ENCODE measurements at regions not wholly inside any gene's neighbourhood (a gene's known extent, or its start where the extent isn't known, plus 50 kb on each side); places are given as distances from the start of the nearest gene placed in this dataset.

- no peak for TF ChIP-seq POLR2A (IDR thresholded peaks at IDR 0.05)
- TF ChIP-seq, protein P1, sequence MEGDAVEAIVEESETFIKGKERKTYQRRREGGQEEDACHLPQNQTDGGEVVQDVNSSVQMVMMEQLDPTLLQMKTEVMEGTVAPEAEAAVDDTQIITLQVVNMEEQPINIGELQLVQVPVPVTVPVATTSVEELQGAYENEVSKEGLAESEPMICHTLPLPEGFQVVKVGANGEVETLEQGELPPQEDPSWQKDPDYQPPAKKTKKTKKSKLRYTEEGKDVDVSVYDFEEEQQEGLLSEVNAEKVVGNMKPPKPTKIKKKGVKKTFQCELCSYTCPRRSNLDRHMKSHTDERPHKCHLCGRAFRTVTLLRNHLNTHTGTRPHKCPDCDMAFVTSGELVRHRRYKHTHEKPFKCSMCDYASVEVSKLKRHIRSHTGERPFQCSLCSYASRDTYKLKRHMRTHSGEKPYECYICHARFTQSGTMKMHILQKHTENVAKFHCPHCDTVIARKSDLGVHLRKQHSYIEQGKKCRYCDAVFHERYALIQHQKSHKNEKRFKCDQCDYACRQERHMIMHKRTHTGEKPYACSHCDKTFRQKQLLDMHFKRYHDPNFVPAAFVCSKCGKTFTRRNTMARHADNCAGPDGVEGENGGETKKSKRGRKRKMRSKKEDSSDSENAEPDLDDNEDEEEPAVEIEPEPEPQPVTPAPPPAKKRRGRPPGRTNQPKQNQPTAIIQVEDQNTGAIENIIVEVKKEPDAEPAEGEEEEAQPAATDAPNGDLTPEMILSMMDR (IDR thresholded peaks at IDR 0.05): no peak
Observed at GRCh38 chr4:63170923-63171322, 1238.3 kb downstream of the TECRL start.
